PC-3 (cell line): ENCODE measurements at regions not wholly inside any gene's neighbourhood (a gene's known extent, or its start where the extent isn't known, plus 50 kb on each side); places are given as distances from the start of the nearest gene placed in this dataset.
"Not testable (repeated sequence)": the region's sequence is repeated elsewhere in the genome, so short reads cannot be mapped to it uniquely, and the experiment has no call there.

ENCODE experiments used
- ATAC-seq: fragments of 200-7000 bp; cut with Tn5 transposase; 2 replicates; pipeline ENCODE4 v1.9.1; 2020; ENCODE audit warnings: mild to moderate bottlenecking, moderate library complexity
- BruUV-seq: library from RNA; stranded (reverse); fragments of 400-500 nt; replicated peaks from 2 replicates; lab custom pipeline; 2021; lab: Mats Ljungman, UMichigan
- CTCF ChIA-PET: fragments of 300-600 bp; sonication (Branson Sonifier 250); formaldehyde crosslinking; loops from one replicate; lab custom pipeline; 2022; ENCODE audit warnings: antibody characterized with exemption; lab: Charles Lee
- POLR2A ChIA-PET: fragments of 300-600 bp; sonication (Branson Sonifier 250); formaldehyde crosslinking; loops from one replicate; lab custom pipeline; 2022; ENCODE audit warnings: antibody characterized with exemption; ENCODE audit not compliant: unreplicated experiment; lab: Charles Lee
- DNase-seq: peaks from one replicate; pipeline ENCODE4 v3.0.0-alpha.2; 2015
- H2AFZ ChIP-seq: fragments of 300-600 bp; sonication (generic); 2 replicates; pipeline ENCODE4 v1.6.0; 2016; ENCODE audit warnings: antibody characterized with exemption, low read length
- H3F3A ChIP-seq: fragments of 300-600 bp; sonication (generic); one replicate; pipeline ENCODE4 v1.6.0; 2017; ENCODE audit warnings: antibody characterized with exemption, low read length, control low read depth, mild to moderate bottlenecking; ENCODE audit not compliant: unreplicated experiment
- H3K27ac ChIP-seq: fragments of 300-600 bp; sonication (generic); 2 replicates; pipeline ENCODE4 v1.5.1; 2016; ENCODE audit warnings: mild to moderate bottlenecking, low read length
- H3K27me3 ChIP-seq: fragments of 300-600 bp; sonication (generic); 2 replicates; pipeline ENCODE4 v1.6.1; 2016; ENCODE audit warnings: low read length, mixed read lengths
- H3K36me3 ChIP-seq: fragments of 300-600 bp; sonication (generic); 2 replicates; pipeline ENCODE4 v1.6.1; 2016; ENCODE audit warnings: low read depth, mixed run types, low read length, mixed read lengths
- H3K4me1 ChIP-seq: fragments of 300-600 bp; sonication (generic); 2 replicates; pipeline ENCODE4 v1.5.1; 2016; ENCODE audit warnings: low read length; ENCODE audit not compliant: insufficient read depth
- H3K4me2 ChIP-seq: fragments of 300-600 bp; sonication (generic); 2 replicates; pipeline ENCODE4 v1.6.0; 2016; ENCODE audit warnings: low read length
- H3K4me3 ChIP-seq: fragments of 300-600 bp; sonication (generic); 2 replicates; pipeline ENCODE4 v1.5.1; 2016; ENCODE audit warnings: mild to moderate bottlenecking, low read length, mixed read lengths
- H3K79me2 ChIP-seq: fragments of 300-600 bp; sonication (generic); 2 replicates; pipeline ENCODE4 v1.6.1; 2017; ENCODE audit warnings: low read length, mixed read lengths
- H3K9ac ChIP-seq: fragments of 300-600 bp; sonication (generic); 2 replicates; pipeline ENCODE4 v1.6.0; 2016; ENCODE audit warnings: mild to moderate bottlenecking, low read length
- H3K9me2 ChIP-seq: fragments of 300-600 bp; sonication (generic); replicated peaks from 2 replicates; pipeline ENCODE4 v1.6.1; 2016; ENCODE audit warnings: mixed run types, low read length, mixed read lengths
- H3K9me3 ChIP-seq: fragments of 300-600 bp; sonication (generic); 2 replicates; pipeline ENCODE4 v1.6.1; 2016; ENCODE audit warnings: low read length, mixed read lengths
- H4K20me1 ChIP-seq: fragments of 300-600 bp; sonication (generic); 2 replicates; pipeline ENCODE4 v1.6.1; 2016; ENCODE audit warnings: low read length, mixed read lengths
- EZH2 ChIP-seq: fragments of 300-600 bp; sonication (generic); IDR thresholded peaks from one replicate; pipeline ENCODE4 v1.6.1; 2017; ENCODE audit warnings: antibody characterized with exemption, mild to moderate bottlenecking, low read length; ENCODE audit not compliant: unreplicated experiment
- EZH2phosphoT487 ChIP-seq: fragments of 300-600 bp; sonication (generic); IDR thresholded peaks from 2 replicates; pipeline ENCODE4 v1.6.1; 2018; ENCODE audit warnings: mild to moderate bottlenecking, antibody characterized with exemption, low read length, borderline replicate concordance
- intact Hi-C: fragments of 100-400 bp; cut with micrococcal nuclease; formaldehyde crosslinking; loops from 2 replicates; pipeline ENCODE4 v1.9.0; 2023
- TF ChIP-seq, protein P1 (sequence below): fragments of 300-600 bp; sonication (generic); conservative IDR thresholded peaks from 2 replicates; pipeline ENCODE4 v1.5.1; 2017; ENCODE audit warnings: antibody characterized with exemption, low read depth, mild to moderate bottlenecking, low read length

DNA sequence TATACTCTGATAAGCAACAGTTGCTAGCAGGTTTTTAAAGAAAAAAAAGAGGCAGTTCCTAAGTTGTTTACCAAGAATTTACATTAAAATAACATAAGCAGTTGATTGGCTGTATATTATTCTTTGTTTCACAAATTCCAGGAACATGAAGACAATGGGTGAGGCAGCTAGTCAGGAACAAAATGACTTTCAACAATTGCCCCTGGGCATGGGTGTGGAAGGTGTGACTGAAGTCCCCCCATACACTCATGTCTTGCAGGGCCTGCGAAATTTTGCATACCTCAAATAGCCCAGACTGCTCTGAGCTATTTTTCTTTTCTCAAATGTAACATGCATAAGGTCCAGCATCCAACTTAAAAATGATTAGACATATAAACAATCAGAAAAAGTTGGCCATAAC, 267.2 kb upstream of the DIO3 start:
- Histone ChIP-seq H2AFZ (no peak overlapping the region), H3K9me3 (peaks cover 7% of the 10 kb centered on the region; the same call in 1 of the 2 replicates), H3F3A (no peaks in the 10 kb centered on the region), H3K9me2 (no peaks in the 10 kb centered on the region), H3K4me1 (no peaks in the 10 kb centered on the region), H4K20me1 (no peaks in the 10 kb centered on the region), H3K27me3 (no peaks in the 10 kb centered on the region), H3K4me2 (no peak overlapping the region), H3K36me3 (no peaks in the 10 kb centered on the region), H3K79me2 (no peaks in the 10 kb centered on the region), H3K4me3 (no peak overlapping the region), H3K9ac (no peak overlapping the region), H3K27ac (no peak overlapping the region)
- BruUV-seq: no TSS peak
- CTCF ChIA-PET: no interaction called here
- POLR2A ChIA-PET: interaction anchor here (0.9 kb wide), 1 partner anchor 298 kb away, joined by 5 read pairs; no protein-coding TSS in a partner anchor
- ATAC-seq: no peak
- intact Hi-C loops: no loop called here
- no peak for DNase-seq
- TF ChIP-seq, protein P1, sequence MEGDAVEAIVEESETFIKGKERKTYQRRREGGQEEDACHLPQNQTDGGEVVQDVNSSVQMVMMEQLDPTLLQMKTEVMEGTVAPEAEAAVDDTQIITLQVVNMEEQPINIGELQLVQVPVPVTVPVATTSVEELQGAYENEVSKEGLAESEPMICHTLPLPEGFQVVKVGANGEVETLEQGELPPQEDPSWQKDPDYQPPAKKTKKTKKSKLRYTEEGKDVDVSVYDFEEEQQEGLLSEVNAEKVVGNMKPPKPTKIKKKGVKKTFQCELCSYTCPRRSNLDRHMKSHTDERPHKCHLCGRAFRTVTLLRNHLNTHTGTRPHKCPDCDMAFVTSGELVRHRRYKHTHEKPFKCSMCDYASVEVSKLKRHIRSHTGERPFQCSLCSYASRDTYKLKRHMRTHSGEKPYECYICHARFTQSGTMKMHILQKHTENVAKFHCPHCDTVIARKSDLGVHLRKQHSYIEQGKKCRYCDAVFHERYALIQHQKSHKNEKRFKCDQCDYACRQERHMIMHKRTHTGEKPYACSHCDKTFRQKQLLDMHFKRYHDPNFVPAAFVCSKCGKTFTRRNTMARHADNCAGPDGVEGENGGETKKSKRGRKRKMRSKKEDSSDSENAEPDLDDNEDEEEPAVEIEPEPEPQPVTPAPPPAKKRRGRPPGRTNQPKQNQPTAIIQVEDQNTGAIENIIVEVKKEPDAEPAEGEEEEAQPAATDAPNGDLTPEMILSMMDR: no peak
- TF ChIP-seq EZH2phosphoT487: no peak
- TF ChIP-seq EZH2: no peak

DNA sequence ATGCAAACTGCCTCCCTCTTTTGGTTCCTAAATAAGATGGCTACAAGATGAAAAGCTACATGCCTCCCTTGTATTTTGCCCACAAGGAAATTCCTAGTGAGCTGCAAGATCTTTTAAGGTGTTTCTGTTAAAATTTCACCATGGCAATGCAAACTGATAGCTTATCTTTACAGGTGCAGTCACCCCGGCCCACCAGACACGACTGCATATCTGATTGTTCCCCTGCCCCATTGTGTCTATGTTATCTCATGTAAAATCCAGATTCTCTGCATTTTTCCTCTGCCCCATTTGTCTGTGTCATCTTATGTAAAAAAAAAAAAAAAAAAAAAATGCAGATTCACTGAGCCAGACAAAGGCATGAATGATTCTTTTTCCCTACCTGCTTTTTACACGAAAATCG, 261.5 kb upstream of the DIO3 start:
- H2AFZ ChIP-seq, intact Hi-C loops, H3K79me2 ChIP-seq, H3K4me1 ChIP-seq, H3K9ac ChIP-seq, H3K4me2 ChIP-seq, H3K36me3 ChIP-seq, H3F3A ChIP-seq, H3K27me3 ChIP-seq, CTCF ChIA-PET, BruUV-seq, H3K4me3 ChIP-seq, H3K9me3 ChIP-seq, H4K20me1 ChIP-seq, H3K27ac ChIP-seq, ATAC-seq, H3K9me2 ChIP-seq, POLR2A ChIA-PET, DNase-seq: not testable (repeated sequence)

DNA sequence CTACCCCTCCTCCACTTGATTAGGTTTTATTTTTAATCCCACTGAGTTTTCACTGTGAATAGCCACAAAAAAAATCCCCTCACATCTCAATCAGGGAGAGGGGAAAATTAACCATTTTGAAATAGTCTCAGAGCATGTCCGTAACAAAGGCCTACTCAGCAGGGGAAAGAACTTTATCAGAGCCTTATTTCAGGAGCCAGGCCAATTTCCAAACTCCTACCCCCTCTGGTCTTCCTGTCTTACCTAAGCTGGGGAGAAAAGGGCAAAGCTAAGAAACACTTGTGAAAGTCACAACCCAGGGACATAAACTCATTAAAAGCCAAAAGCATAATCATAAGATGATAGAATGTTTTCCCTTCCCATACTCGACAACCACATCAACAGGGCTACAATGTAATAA, 260.3 kb upstream of the DIO3 start:
- Histone ChIP-seq H2AFZ (no peak overlapping the region), H3K9ac (no peak overlapping the region), H3K9me3 (peaks cover 7% of the 10 kb centered on the region; the same call in 1 of the 2 replicates), H3K79me2 (no peaks in the 10 kb centered on the region), H3K9me2 (no peaks in the 10 kb centered on the region), H3K36me3 (no peaks in the 10 kb centered on the region), H4K20me1 (no peaks in the 10 kb centered on the region), H3F3A (no peaks in the 10 kb centered on the region), H3K27me3 (no peaks in the 10 kb centered on the region), H3K4me2 (no peak overlapping the region), H3K4me3 (no peak overlapping the region), H3K4me1 (no peaks in the 10 kb centered on the region), H3K27ac (no peak overlapping the region)
- CTCF ChIA-PET: no interaction called here
- TF ChIP-seq, protein P1: no peak
- TF ChIP-seq EZH2phosphoT487: no peak
- no peak for TF ChIP-seq EZH2
- DNase-seq: no peak
- POLR2A ChIA-PET: no interaction called here
- intact Hi-C loops: no loop called here
- ATAC-seq: no peak
- BruUV-seq: no TSS peak

- H3K9ac ChIP-seq, DNase-seq, H2AFZ ChIP-seq, CTCF ChIA-PET, H4K20me1 ChIP-seq, H3K27ac ChIP-seq, intact Hi-C loops, POLR2A ChIA-PET, H3K27me3 ChIP-seq, H3K9me2 ChIP-seq, BruUV-seq, H3K79me2 ChIP-seq, H3K36me3 ChIP-seq, H3F3A ChIP-seq, ATAC-seq, H3K4me2 ChIP-seq, H3K4me1 ChIP-seq, H3K9me3 ChIP-seq, H3K4me3 ChIP-seq: not testable (repeated sequence)
These were observed 254.1 kb upstream of the DIO3 start for GRCh38 chr14:101307162-101307561.

DNA sequence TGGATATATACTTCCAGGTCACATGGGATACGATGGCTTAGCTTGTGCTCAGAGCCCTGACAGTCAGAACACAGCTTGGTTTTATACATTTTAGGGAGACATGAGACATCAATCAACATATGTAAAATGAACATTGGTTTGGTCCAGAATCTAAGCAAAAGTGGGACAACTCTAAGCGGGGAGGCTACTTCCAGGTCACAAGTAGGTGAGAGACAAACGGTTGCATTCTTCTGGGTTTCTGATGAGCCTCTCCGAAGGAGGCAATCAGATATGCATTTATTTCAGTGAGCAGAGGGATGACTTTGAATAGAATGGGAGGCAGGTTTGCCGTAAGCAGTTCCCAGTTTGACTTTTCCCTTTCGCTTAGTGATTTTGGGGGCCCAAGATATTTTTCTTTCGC, 250.1 kb upstream of the DIO3 start:
- H2AFZ ChIP-seq, H4K20me1 ChIP-seq, H3K4me2 ChIP-seq, H3K79me2 ChIP-seq, H3K27me3 ChIP-seq, CTCF ChIA-PET, H3K4me1 ChIP-seq, H3K36me3 ChIP-seq, H3K9me2 ChIP-seq, H3K9ac ChIP-seq, BruUV-seq, POLR2A ChIA-PET, H3K27ac ChIP-seq, intact Hi-C loops, DNase-seq, H3F3A ChIP-seq, ATAC-seq, H3K4me3 ChIP-seq: not testable (repeated sequence)
- H3K9me3 ChIP-seq: peaks cover 15% of the 10 kb centered on the region
